A673 (cell line): ENCODE measurements at regions not wholly inside any gene's neighbourhood (a gene's known extent, or its start where the extent isn't known, plus 50 kb on each side); places are given as distances from the start of the nearest gene placed in this dataset.
A peak's percentile ranks its signal among the peaks of the same experiment; 100 is the strongest.

ENCODE experiments used
- BruUV-seq: library from RNA; stranded (reverse); fragments of 400-500 nt; replicated peaks from 2 replicates; lab custom pipeline; 2021; lab: Mats Ljungman, UMichigan
- CTCF ChIA-PET: fragments of 300-600 bp; sonication (Branson Sonifier 250); formaldehyde crosslinking; loops from one replicate; lab custom pipeline; 2022; ENCODE audit warnings: antibody characterized with exemption; lab: Charles Lee
- POLR2A ChIA-PET: fragments of 300-600 bp; sonication (Branson Sonifier 250); formaldehyde crosslinking; loops from one replicate; lab custom pipeline; 2022; ENCODE audit warnings: antibody characterized with exemption; ENCODE audit not compliant: low non-redundant PET; lab: Charles Lee
- DNase-seq: peaks from one replicate; pipeline ENCODE4 v3.0.0-alpha.2; 2015; ENCODE audit warnings: low spot score
- H3K27ac ChIP-seq: fragments of 200-600 bp; sonication (generic); 2 replicates; pipeline ENCODE4 v1.5.1; 2016; ENCODE audit warnings: mixed run types, low read depth, mild to moderate bottlenecking, mixed read lengths, antibody characterized with exemption, low read length; ENCODE audit not compliant: poor library complexity, severe bottlenecking
- H3K27me3 ChIP-seq: fragments of 200-600 bp; sonication (generic); replicated peaks from 2 replicates; pipeline ENCODE4 v1.6.1; 2017; ENCODE audit warnings: mixed run types, low read depth, mild to moderate bottlenecking, mixed read lengths, antibody characterized with exemption, low read length; ENCODE audit not compliant: insufficient read depth, poor library complexity
- H3K36me3 ChIP-seq: fragments of 200-600 bp; sonication (generic); 2 replicates; pipeline ENCODE4 v1.6.1; 2016; ENCODE audit warnings: mixed run types, mild to moderate bottlenecking, mixed read lengths, antibody characterized with exemption, low read length; ENCODE audit not compliant: insufficient read depth, poor library complexity, severe bottlenecking
- H3K4me1 ChIP-seq: fragments of 200-600 bp; sonication (generic); 2 replicates; pipeline ENCODE4 v1.6.1; 2017; ENCODE audit warnings: mixed run types, mild to moderate bottlenecking, mixed read lengths, antibody characterized with exemption, low read length; ENCODE audit not compliant: insufficient read depth, poor library complexity, severe bottlenecking
- H3K4me3 ChIP-seq: fragments of 200-600 bp; sonication (generic); 2 replicates; pipeline ENCODE4 v1.5.1; 2016; ENCODE audit warnings: low read depth, mixed run types, mild to moderate bottlenecking, mixed read lengths, low read length; ENCODE audit not compliant: poor library complexity, severe bottlenecking
- H3K9me3 ChIP-seq: fragments of 200-600 bp; sonication (generic); 2 replicates; pipeline ENCODE4 v1.6.1; 2016; ENCODE audit warnings: mixed run types, low read depth, mild to moderate bottlenecking, mixed read lengths, antibody characterized with exemption, low read length; ENCODE audit not compliant: poor library complexity, severe bottlenecking
- EZH2 ChIP-seq: fragments of 200-600 bp; sonication (generic); IDR thresholded peaks from 2 replicates; pipeline ENCODE4 v1.6.1; 2017; ENCODE audit warnings: borderline replicate concordance, low read depth, mild to moderate bottlenecking, mixed read lengths, antibody characterized with exemption, low read length; ENCODE audit not compliant: poor library complexity, severe bottlenecking
- intact Hi-C: fragments of 100-400 bp; cut with micrococcal nuclease; formaldehyde crosslinking; loops from one replicate; pipeline ENCODE4 v1.10.0; 2022; ENCODE audit not compliant: unreplicated experiment
- TF ChIP-seq, protein P1 (sequence below): fragments of 300-800, 200-600 bp; sonication (generic); conservative IDR thresholded peaks from 2 replicates; pipeline ENCODE4 v1.5.1; 2017; ENCODE audit warnings: low read depth, mild to moderate bottlenecking, antibody characterized with exemption, low read length, moderate library complexity, mixed read lengths

DNA sequence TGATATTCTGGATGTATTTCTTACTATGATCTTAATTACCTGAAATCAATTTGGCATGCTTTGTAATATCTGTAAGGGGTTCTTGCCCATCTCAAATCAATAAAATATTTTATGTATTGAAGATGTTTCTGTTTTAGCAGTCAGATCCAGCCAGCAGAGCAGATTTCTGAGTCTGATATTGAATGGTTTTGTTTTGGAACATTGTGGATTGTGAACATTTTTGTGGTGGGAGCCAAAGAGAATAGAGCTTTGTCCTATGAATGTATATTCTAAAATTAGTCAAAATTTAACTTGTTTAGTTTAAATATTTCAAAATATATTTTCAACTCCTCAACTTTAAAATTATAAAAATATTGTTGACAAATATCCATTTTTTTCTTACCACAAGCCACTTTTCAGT, 197.0 kb downstream of the UBE2E3 start:
- Histone ChIP-seq H3K4me3 (no peak overlapping the region), H3K36me3 (no peaks in the 10 kb centered on the region), H3K4me1 (no peaks in the 10 kb centered on the region), H3K27me3 (no peaks in the 10 kb centered on the region), H3K27ac (no peak overlapping the region), H3K9me3 (no peaks in the 10 kb centered on the region)
- no TSS peak for BruUV-seq
- CTCF ChIA-PET, result interaction anchor here (0.7 kb wide), 1 partner anchor 1996 kb away, joined by 3 read pairs; no protein-coding TSS in a partner anchor
- DNase-seq, result no peak
- TF ChIP-seq, protein P1, sequence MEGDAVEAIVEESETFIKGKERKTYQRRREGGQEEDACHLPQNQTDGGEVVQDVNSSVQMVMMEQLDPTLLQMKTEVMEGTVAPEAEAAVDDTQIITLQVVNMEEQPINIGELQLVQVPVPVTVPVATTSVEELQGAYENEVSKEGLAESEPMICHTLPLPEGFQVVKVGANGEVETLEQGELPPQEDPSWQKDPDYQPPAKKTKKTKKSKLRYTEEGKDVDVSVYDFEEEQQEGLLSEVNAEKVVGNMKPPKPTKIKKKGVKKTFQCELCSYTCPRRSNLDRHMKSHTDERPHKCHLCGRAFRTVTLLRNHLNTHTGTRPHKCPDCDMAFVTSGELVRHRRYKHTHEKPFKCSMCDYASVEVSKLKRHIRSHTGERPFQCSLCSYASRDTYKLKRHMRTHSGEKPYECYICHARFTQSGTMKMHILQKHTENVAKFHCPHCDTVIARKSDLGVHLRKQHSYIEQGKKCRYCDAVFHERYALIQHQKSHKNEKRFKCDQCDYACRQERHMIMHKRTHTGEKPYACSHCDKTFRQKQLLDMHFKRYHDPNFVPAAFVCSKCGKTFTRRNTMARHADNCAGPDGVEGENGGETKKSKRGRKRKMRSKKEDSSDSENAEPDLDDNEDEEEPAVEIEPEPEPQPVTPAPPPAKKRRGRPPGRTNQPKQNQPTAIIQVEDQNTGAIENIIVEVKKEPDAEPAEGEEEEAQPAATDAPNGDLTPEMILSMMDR, result no peak
- no peak for TF ChIP-seq EZH2
- POLR2A ChIA-PET, result no interaction called here
- intact Hi-C loops, result no loop called here

DNA sequence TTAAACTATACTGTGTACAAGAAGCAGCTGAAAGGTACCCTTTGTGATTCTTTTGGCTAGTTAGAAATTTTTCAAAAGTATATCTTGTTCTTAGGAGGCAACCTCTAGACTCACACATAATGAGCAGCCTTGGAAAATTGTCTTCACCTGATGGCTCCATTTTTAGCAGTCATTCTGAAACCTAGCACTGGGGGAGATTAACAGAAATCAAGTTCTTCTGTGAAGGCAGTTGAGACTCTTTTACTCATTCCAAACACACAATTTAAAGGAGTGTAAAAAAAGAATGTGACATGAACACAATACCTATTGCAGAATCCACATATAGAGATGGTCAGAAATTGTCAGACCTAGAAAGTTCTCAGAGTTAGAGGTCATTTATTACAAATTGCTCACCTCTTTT, 197.7 kb downstream of the UBE2E3 start:
- Histone ChIP-seq H3K27ac (no peak overlapping the region), H3K4me3 (no peak overlapping the region), H3K36me3 (no peaks in the 10 kb centered on the region), H3K27me3 (no peaks in the 10 kb centered on the region), H3K9me3 (no peaks in the 10 kb centered on the region), H3K4me1 (no peaks in the 10 kb centered on the region)
- ChIA-PET POLR2A (no interaction called here), CTCF (no interaction called here)
- DNase-seq, result no peak
- intact Hi-C loops, result no loop called here
- BruUV-seq, result no TSS peak
- no peak for TF ChIP-seq EZH2
- TF ChIP-seq, protein P1, result no peak

DNA sequence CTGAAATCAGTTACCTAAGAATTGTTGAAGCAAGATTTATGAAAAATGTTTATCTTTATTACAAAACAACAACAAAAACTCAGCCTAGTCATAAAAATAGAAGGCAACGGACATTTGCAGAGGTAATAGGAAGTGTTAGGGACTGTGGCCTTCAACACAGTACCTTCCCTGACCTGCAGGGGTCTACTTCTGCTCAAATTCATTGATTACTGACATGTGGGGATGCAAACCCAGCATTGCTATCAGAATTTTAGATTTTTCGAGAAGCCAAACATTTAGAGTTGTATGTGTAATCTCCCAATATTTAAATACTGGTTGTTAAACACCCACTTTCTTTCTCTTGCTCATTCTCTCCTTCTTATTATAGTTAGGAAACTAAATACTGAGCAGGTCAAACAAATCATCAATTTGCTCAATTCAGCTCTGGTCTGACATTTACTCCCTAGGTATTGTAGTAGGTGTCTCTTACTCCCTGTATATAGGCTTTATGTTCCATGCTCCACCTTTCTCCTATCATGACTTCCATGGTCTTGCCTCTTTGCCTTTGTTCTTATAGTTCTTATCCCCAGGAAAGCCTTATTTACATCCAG, 198.5 kb downstream of the UBE2E3 start:
- no TSS peak for BruUV-seq
- CTCF ChIA-PET, result no interaction called here
- no peaks in the 10 kb centered on the region for H3K36me3 ChIP-seq
- H3K9me3 ChIP-seq, result no peaks in the 10 kb centered on the region
- DNase-seq, result peak; percentile 37
- no peak overlapping the region for H3K4me3 ChIP-seq
- TF ChIP-seq, protein P1, result peak; percentile 58
- TF ChIP-seq EZH2, result no peak
- intact Hi-C loops, result no loop called here
- no peak overlapping the region for H3K27ac ChIP-seq
- H3K27me3 ChIP-seq, result no peaks in the 10 kb centered on the region
- POLR2A ChIA-PET, result no interaction called here
- H3K4me1 ChIP-seq, result no peaks in the 10 kb centered on the region
